Stomach smooth muscle (tissue), 2 donors: ENCODE measurements at regions not wholly inside any gene's neighbourhood (a gene's known extent, or its start where the extent isn't known, plus 50 kb on each side); places are given as distances from the start of the nearest gene placed in this dataset.

Source experiments
- H3K27ac ChIP-seq: one replicate; pipeline ENCODE4 v1.7.0; 2013; ENCODE audit warnings: mild to moderate bottlenecking, low read length, inconsistent platforms
- H3K27me3 ChIP-seq, 2 donors: one replicate each; pipeline ENCODE4 v1.7.0; 2013; ENCODE audit warnings: low read length in 2 of 2; ENCODE audit not compliant: insufficient read depth in 2 of 2, control insufficient read depth in 1 of 2
- H3K36me3 ChIP-seq, 2 donors: one replicate each; pipeline ENCODE4 v1.7.0; 2013; ENCODE audit warnings: low read length in 2 of 2; ENCODE audit not compliant: control insufficient read depth in 2 of 2, insufficient read depth in 2 of 2
- H3K4me1 ChIP-seq: one replicate; pipeline ENCODE4 v1.7.0; 2013; ENCODE audit warnings: low read length; ENCODE audit not compliant: control insufficient read depth, insufficient read depth
- H3K4me3 ChIP-seq, 2 donors: one replicate each; pipeline ENCODE4 v1.7.0; 2013; ENCODE audit warnings: low read length in 2 of 2
- H3K9ac ChIP-seq, 2 donors: one replicate each; pipeline ENCODE4 v1.7.0; 2013; ENCODE audit warnings: low read length in 2 of 2, mild to moderate bottlenecking in 1 of 2
- H3K9me3 ChIP-seq, 2 donors: one replicate each; pipeline ENCODE4 v1.7.0; 2013; ENCODE audit warnings: low read length in 2 of 2; ENCODE audit not compliant: control insufficient read depth in 2 of 2
- donor health status: healthy.
- donor health status: Pancreatic carcinoma.

GRCh38 chr12:115837220-115837619 lies 440.3 kb downstream of the MED13L start:
- H3K4me1 ChIP-seq = no peaks in the 10 kb centered on the region
- H3K9me3 ChIP-seq = peaks cover 2 to 5% of the 10 kb centered on the region in 2 donors
- H3K27me3 ChIP-seq = no peaks in the 10 kb centered on the region
- H3K9ac ChIP-seq = no peak overlapping the region
- no peaks in the 10 kb centered on the region for H3K36me3 ChIP-seq
- no peak overlapping the region for H3K27ac ChIP-seq
- no peak overlapping the region for H3K4me3 ChIP-seq

- Histone ChIP-seq H3K9ac (no peak overlapping the region), H3K27me3 (no peaks in the 10 kb centered on the region), H3K27ac (no peak overlapping the region), H3K4me3 (no peak overlapping the region), H3K9me3 (peaks cover 2 to 5% of the 10 kb centered on the region in 2 donors), H3K36me3 (no peaks in the 10 kb centered on the region), H3K4me1 (no peaks in the 10 kb centered on the region)
Observed at GRCh38 chr12:115835445-115835844, 442.0 kb downstream of the MED13L start.

GRCh38 chr12:115833704-115834103 lies 443.8 kb downstream of the MED13L start:
- H3K4me1 ChIP-seq = no peaks in the 10 kb centered on the region
- H3K9ac ChIP-seq = no peak overlapping the region
- H3K4me3 ChIP-seq = no peak overlapping the region
- no peaks in the 10 kb centered on the region for H3K36me3 ChIP-seq
- peaks cover 2 to 5% of the 10 kb centered on the region in 2 donors for H3K9me3 ChIP-seq
- no peaks in the 10 kb centered on the region for H3K27me3 ChIP-seq
- H3K27ac ChIP-seq = no peak overlapping the region

- Histone ChIP-seq H3K4me1 (no peaks in the 10 kb centered on the region), H3K9ac (no peak overlapping the region), H3K27me3 (no peaks in the 10 kb centered on the region), H3K4me3 (no peak overlapping the region), H3K27ac (no peak overlapping the region), H3K9me3 (peaks cover 2 to 5% of the 10 kb centered on the region in 2 donors), H3K36me3 (no peaks in the 10 kb centered on the region)
Observed at GRCh38 chr12:115830633-115831032, 446.9 kb downstream of the MED13L start.

GRCh38 chr12:115830070-115830469 lies 447.4 kb downstream of the MED13L start:
- no peak overlapping the region for H3K9ac ChIP-seq
- no peaks in the 10 kb centered on the region for H3K4me1 ChIP-seq
- peaks cover 5 to 6% of the 10 kb centered on the region in 2 donors for H3K9me3 ChIP-seq
- H3K27ac ChIP-seq = no peak overlapping the region
- H3K4me3 ChIP-seq = no peak overlapping the region
- H3K27me3 ChIP-seq = no peaks in the 10 kb centered on the region
- no peaks in the 10 kb centered on the region for H3K36me3 ChIP-seq

GRCh38 chr12:115828168-115828567 lies 449.3 kb downstream of the MED13L start:
- H3K36me3 ChIP-seq = no peaks in the 10 kb centered on the region
- no peak overlapping the region for H3K9ac ChIP-seq
- H3K27me3 ChIP-seq = peaks cover 0 to 4% of the 10 kb centered on the region in 2 donors
- H3K4me3 ChIP-seq = no peak overlapping the region
- peaks cover 7 to 8% of the 10 kb centered on the region in 2 donors for H3K9me3 ChIP-seq
- no peaks in the 10 kb centered on the region for H3K4me1 ChIP-seq
- H3K27ac ChIP-seq = no peak overlapping the region

GRCh38 chr12:115824936-115825602 lies 452.4 kb downstream of the MED13L start:
- H3K27me3 ChIP-seq = peaks cover 0 to 7% of the 10 kb centered on the region in 2 donors

GRCh38 chr12:115823635-115824034 lies 453.9 kb downstream of the MED13L start:
- Histone ChIP-seq H3K4me3 (no peak overlapping the region), H3K36me3 (no peaks in the 10 kb centered on the region), H3K27ac (no peak overlapping the region), H3K9ac (no peak overlapping the region), H3K27me3 (peaks cover 0 to 7% of the 10 kb centered on the region in 2 donors), H3K4me1 (no peaks in the 10 kb centered on the region), H3K9me3 (peaks cover 3 to 7% of the 10 kb centered on the region in 2 donors)

More at GRCh38 chr12:115824936-115825602, 452.4 kb downstream of the MED13L start:
- no peaks in the 10 kb centered on the region for H3K36me3 ChIP-seq
- no peak overlapping the region for H3K9ac ChIP-seq
- peaks cover 3 to 7% of the 10 kb centered on the region in 2 donors for H3K9me3 ChIP-seq
- no peaks in the 10 kb centered on the region for H3K4me1 ChIP-seq
- no peak overlapping the region for H3K27ac ChIP-seq
- no peak overlapping the region for H3K4me3 ChIP-seq

- H3K9ac ChIP-seq = no peak overlapping the region
- H3K27ac ChIP-seq = no peak overlapping the region
- H3K9me3 ChIP-seq = peaks cover 3 to 10% of the 10 kb centered on the region in 2 donors
- peaks cover 0 to 14% of the 10 kb centered on the region in 2 donors for H3K27me3 ChIP-seq
- no peak overlapping the region for H3K4me3 ChIP-seq
- H3K4me1 ChIP-seq = no peaks in the 10 kb centered on the region
- H3K36me3 ChIP-seq = no peaks in the 10 kb centered on the region
Observed at GRCh38 chr12:115820656-115821055, 456.8 kb downstream of the MED13L start.

- Histone ChIP-seq H3K36me3 (no peaks in the 10 kb centered on the region), H3K27ac (no peak overlapping the region)
Observed at GRCh38 chr12:115818973-115819372, 458.5 kb downstream of the MED13L start.

GRCh38 chr12:115817389-115817788 lies 460.1 kb downstream of the MED13L start:
- H3K27ac ChIP-seq = no peak overlapping the region

More at GRCh38 chr12:115818973-115819372, 458.5 kb downstream of the MED13L start:
- Histone ChIP-seq H3K9me3 (peaks cover 0 to 3% of the 10 kb centered on the region in 2 donors), H3K4me3 (no peak overlapping the region), H3K9ac (no peak overlapping the region), H3K27me3 (peaks cover 0 to 14% of the 10 kb centered on the region in 2 donors), H3K4me1 (no peaks in the 10 kb centered on the region)

More at GRCh38 chr12:115817389-115817788, 460.1 kb downstream of the MED13L start:
- Histone ChIP-seq H3K4me3 (no peak overlapping the region), H3K9ac (no peak overlapping the region), H3K27me3 (peaks cover 0 to 12% of the 10 kb centered on the region in 2 donors), H3K36me3 (no peaks in the 10 kb centered on the region), H3K4me1 (no peaks in the 10 kb centered on the region), H3K9me3 (peaks cover 0 to 6% of the 10 kb centered on the region in 2 donors)
